ENCODE measurements at regions not wholly inside any gene's neighbourhood (a gene's known extent, or its start where the extent isn't known, plus 50 kb on each side); places are given as distances from the start of the nearest gene placed in this dataset.

- Histone ChIP-seq H4K20me1 (ENCODE audit: insufficient read depth, low read length, poor library complexity, severe bottlenecking) (no peaks in the 10 kb centered on the region), H3K9me3 (ENCODE audit: insufficient read depth, low read depth, low read length) (no peaks in the 10 kb centered on the region), H3K9me2 (replicated peaks; ENCODE audit: low read depth, low read length) (no peaks in the 10 kb centered on the region), H2AFZ (ENCODE audit: low read length) (no peak overlapping the region), H3K27me3 (ENCODE audit: insufficient read depth, low read length, poor library complexity, severe bottlenecking) (no peaks in the 10 kb centered on the region), H3K4me1 (ENCODE audit: insufficient read depth, low read length, poor library complexity, severe bottlenecking) (no peaks in the 10 kb centered on the region), H3K36me3 (ENCODE audit: insufficient read depth, low read length) (no peaks in the 10 kb centered on the region), H3F3A (ENCODE audit: low read depth) (no peaks in the 10 kb centered on the region), H3K79me2 (ENCODE audit: insufficient read depth, low read length) (no peaks in the 10 kb centered on the region), H3K4me2 (ENCODE audit: low read depth, low read length, poor library complexity, severe bottlenecking) (no peak overlapping the region), H3K9ac (ENCODE audit: low read depth, low read length, poor library complexity, severe bottlenecking) (no peak overlapping the region), H3K4me3 (ENCODE audit: low read length, poor library complexity, severe bottlenecking) (no peak overlapping the region)
- TF ChIP-seq CTCF (conservative IDR thresholded peaks at IDR 0.05; ENCODE audit: low read length) (no peak), EZH2phosphoT487 (IDR thresholded peaks at IDR 0.05; ENCODE audit: borderline replicate concordance) (no peak)
Observed at GRCh38 chr13:34278780-34279179, 460.8 kb downstream of the RFC3 start.

- Histone ChIP-seq H3K36me3 (ENCODE audit: insufficient read depth, low read length) (no peaks in the 10 kb centered on the region), H3K4me3 (ENCODE audit: low read length, poor library complexity, severe bottlenecking) (no peak overlapping the region), H3F3A (ENCODE audit: low read depth) (no peaks in the 10 kb centered on the region), H3K9me2 (replicated peaks; ENCODE audit: low read depth, low read length) (no peaks in the 10 kb centered on the region), H3K79me2 (ENCODE audit: insufficient read depth, low read length) (no peaks in the 10 kb centered on the region), H3K4me1 (ENCODE audit: insufficient read depth, low read length, poor library complexity, severe bottlenecking) (no peaks in the 10 kb centered on the region), H4K20me1 (ENCODE audit: insufficient read depth, low read length, poor library complexity, severe bottlenecking) (no peaks in the 10 kb centered on the region), H3K27me3 (ENCODE audit: insufficient read depth, low read length, poor library complexity, severe bottlenecking) (no peaks in the 10 kb centered on the region), H3K9ac (ENCODE audit: low read depth, low read length, poor library complexity, severe bottlenecking) (no peak overlapping the region), H2AFZ (ENCODE audit: low read length) (no peak overlapping the region), H3K9me3 (ENCODE audit: insufficient read depth, low read depth, low read length) (no peaks in the 10 kb centered on the region), H3K4me2 (ENCODE audit: low read depth, low read length, poor library complexity, severe bottlenecking) (no peak overlapping the region)
- TF ChIP-seq EZH2phosphoT487 (IDR thresholded peaks at IDR 0.05; ENCODE audit: borderline replicate concordance) (no peak), CTCF (conservative IDR thresholded peaks at IDR 0.05; ENCODE audit: low read length) (no peak)
Observed at GRCh38 chr13:34290661-34291060, 472.7 kb downstream of the RFC3 start.

- no peaks in the 10 kb centered on the region for H3K9me2 ChIP-seq (replicated peaks; ENCODE audit: low read depth, low read length)
- H3K36me3 ChIP-seq (ENCODE audit: insufficient read depth, low read length): no peaks in the 10 kb centered on the region
- H3K9me3 ChIP-seq (ENCODE audit: insufficient read depth, low read depth, low read length): no peaks in the 10 kb centered on the region
- H3K27me3 ChIP-seq (ENCODE audit: insufficient read depth, low read length, poor library complexity, severe bottlenecking): no peaks in the 10 kb centered on the region
- H2AFZ ChIP-seq (ENCODE audit: low read length): no peak overlapping the region
- H3K4me3 ChIP-seq (ENCODE audit: low read length, poor library complexity, severe bottlenecking): no peak overlapping the region
- H3K79me2 ChIP-seq (ENCODE audit: insufficient read depth, low read length): no peaks in the 10 kb centered on the region
- no peaks in the 10 kb centered on the region for H4K20me1 ChIP-seq (ENCODE audit: insufficient read depth, low read length, poor library complexity, severe bottlenecking)
- no peak overlapping the region for H3K4me2 ChIP-seq (ENCODE audit: low read depth, low read length, poor library complexity, severe bottlenecking)
- no peaks in the 10 kb centered on the region for H3K4me1 ChIP-seq (ENCODE audit: insufficient read depth, low read length, poor library complexity, severe bottlenecking)
- TF ChIP-seq CTCF (conservative IDR thresholded peaks at IDR 0.05; ENCODE audit: low read length) (no peak), EZH2phosphoT487 (IDR thresholded peaks at IDR 0.05; ENCODE audit: borderline replicate concordance) (no peak)
- H3K9ac ChIP-seq (ENCODE audit: low read depth, low read length, poor library complexity, severe bottlenecking): no peak overlapping the region
- no peaks in the 10 kb centered on the region for H3F3A ChIP-seq (ENCODE audit: low read depth)
Observed at GRCh38 chr13:34294483-34295129, 476.7 kb downstream of the RFC3 start.
